Muscle of arm (tissue), 1 donor: ENCODE measurements at regions not wholly inside any gene's neighbourhood (a gene's known extent, or its start where the extent isn't known, plus 50 kb on each side); places are given as distances from the start of the nearest gene placed in this dataset.

Source experiments
- DNase-seq: peaks from one replicate; pipeline ENCODE4 v3.0.0-alpha.2; 2013

GRCh38 chr9:119829748-119830147, 460.5 kb upstream of the BRINP1 start:
- no peak for DNase-seq

- no peak for DNase-seq
Measured at GRCh38 chr9:119829186-119829585, 460.0 kb upstream of the BRINP1 start.

- no peak for DNase-seq
Measured at GRCh38 chr9:119827526-119827925, 458.3 kb upstream of the BRINP1 start.

DNA sequence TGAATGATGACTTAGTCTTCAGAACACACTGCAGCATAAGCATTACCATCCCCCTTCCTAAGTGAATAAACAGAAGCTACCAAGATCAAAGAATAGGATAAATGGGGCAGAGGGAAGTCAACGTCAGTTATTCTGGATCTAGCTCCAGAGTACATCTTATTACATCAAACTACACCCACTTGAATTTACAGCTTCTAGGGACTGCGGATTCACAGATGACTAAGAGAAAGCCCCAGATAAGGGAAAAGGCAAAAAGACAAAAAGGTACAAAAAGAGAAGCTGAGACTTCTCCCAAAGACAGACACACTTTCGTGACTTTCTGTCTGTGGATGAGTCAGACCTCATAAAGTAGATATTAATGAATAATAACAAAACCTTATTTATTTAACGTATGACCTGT, 457.9 kb upstream of the BRINP1 start:
- DNase-seq, result no peak

DNA sequence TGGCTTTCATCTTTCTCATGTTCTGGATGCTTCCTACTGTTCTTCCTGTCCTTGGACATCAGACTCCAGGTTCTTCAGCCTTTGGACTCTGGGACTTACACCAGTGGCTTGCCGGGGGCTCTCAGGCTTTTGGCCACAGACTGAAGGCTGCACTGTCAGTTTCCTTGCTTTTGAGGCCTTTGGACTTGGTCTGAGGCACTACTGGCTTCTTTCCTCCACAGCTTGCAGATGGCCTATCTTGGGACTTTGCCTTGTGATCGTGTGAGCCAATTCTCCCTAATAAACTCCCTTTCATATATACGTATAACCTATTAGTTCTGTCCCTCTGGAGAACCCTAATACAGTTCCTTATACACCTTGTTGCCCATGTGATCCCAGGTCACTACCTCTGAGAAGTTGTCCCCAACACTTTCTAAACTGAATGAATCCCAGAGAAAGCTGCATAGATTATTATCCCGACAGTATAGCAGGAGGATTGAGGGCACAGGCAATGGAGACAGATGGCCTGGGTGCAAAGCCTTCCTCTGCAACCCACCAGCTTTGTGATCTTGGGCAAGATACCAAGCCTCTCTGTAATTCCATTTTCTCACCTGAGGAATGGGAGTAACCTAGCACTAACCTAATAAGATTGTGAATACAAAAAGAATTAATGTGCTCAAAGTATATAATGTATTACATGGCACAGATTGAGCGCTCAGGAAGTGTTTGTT, 449.6 kb upstream of the BRINP1 start:
- no peak for DNase-seq

- DNase-seq, result no peak
Measured at GRCh38 chr9:119810645-119811429, 441.6 kb upstream of the BRINP1 start.

GRCh38 chr9:119803679-119804078, 434.4 kb upstream of the BRINP1 start:
- no peak for DNase-seq

DNA sequence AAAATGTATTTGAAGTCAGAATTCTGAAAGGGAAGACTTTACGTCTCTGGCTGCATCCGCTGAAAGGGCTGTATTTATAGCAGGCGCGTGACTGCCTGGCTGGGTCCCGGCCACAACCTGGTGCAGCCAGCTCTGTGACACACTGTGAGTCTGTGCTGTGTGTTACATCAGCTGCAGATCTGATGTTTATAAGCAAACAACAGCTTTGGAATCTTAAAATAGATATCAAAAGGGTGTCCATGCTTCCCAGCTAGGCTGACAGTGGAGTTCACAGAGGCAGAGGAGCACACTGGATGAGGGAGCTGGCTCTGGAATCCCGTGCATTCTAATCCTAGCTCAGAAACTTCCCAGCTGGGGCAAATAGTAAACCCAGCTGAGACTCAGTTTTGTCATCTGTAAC, 433.4 kb upstream of the BRINP1 start:
- DNase-seq, result no peak

DNA sequence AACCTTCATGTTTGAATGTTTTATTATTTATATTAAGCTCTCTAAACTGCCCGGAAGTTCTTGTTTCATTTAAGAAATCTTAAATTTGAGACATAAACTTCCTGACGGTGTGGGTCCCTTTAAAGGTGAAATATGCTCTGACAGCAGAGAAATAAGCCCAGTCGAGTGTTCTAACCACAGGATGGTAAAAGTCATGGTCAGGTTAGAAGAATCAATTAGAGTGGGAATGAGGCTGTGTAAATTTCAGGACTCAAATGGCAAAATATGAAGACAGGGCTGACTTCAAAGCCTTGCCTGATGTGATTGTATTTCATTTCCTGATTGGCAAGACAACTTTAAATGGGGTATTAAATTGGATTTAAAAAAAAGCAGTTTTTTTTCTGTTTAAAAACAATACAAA, 432.9 kb upstream of the BRINP1 start:
- DNase-seq, result no peak

GRCh38 chr9:119801311-119801710, 432.1 kb upstream of the BRINP1 start:
- DNase-seq, result no peak

DNA sequence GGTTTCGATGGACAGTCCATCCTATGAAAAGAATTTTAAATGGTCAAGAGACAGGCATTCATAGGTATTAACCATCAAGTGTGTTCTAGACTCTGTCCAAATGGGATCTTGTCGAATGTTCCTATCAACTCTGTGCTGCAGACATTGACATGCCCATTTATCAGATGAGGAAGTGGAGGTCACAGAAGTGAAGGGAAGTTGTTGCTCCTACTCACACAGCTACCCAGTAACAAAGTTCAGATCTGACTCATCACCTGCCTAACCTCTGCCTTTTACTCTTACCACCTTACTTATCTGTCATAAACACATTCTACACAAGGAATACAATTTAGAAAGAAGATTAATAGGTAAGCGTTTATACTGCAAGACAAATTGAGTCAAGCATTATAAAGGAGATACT, 426.2 kb upstream of the BRINP1 start:
- no peak for DNase-seq

DNA sequence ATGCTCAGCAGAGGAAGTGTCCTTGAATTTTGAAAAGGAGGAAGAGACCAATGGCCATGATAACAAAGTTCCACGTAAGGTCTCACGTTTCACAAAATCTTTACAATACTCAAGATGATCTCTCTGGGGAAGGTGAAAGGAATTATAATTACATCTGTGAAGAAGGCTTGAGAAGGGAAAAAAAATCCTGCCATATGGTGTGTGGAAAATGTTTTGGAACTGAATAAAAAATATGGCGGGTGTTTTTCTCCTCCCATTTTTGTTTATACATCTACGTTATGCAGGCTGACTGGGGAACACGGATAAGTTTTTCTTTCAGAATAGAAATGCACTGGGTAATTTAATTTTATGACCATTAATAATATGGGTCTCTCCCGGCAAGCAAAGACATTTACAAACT, 425.6 kb upstream of the BRINP1 start:
- DNase-seq, result no peak

DNA sequence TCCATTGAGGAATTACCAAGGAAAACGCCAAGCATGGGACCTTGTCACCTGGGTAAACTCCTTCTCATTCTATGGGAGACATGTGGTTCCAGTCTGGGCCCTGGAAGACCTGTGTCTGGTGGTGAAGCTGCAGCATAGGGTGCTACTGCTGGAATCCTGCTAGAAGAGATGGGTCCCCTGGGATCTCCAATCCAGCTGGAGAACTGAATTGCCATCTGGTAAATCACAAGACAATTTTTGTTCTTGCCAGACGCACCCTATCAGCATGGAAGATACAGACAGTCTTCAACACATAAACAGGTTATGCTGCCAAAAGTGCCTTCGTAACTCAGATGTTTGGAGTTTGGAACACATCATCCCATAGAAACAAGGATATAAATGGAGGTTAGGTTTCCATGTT, 424.0 kb upstream of the BRINP1 start:
- no peak for DNase-seq

DNA sequence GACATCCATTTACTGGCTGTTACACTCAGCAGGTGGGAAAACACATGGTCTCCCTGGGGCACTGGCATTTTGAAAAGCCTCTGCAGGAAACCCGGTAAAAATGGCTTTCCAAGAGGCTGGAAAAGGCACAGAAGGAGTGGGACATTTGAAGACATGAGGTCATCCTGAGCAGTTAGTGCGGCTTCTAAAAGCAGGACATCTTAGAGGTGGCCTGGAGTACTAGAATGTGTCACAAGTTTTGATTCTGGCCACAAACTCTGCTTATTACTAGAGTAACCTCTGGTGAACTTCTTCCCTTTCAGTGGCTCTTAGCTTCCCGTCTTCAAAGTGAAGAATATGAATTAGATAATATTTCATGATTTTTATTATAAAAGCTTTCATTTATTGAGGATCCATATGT, 423.0 kb upstream of the BRINP1 start:
- no peak for DNase-seq

DNA sequence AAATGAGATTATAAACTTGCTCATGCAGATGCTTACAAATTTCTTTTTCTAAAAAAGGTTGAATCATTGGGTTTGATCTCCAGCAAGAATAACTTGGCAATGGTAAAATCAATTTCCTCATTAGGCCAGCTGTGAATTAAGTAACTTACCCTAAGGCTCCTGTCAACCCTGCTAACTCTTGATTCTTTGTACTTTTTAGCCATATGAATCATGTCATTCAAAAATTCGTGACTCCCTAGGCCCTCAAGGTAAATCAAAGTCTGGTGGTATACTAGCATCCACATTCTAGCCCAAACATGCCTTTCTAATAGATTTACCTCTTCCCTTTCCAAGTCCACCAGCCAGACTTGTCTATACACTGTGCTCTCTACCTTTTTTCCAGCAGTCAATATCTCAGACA, 420.8 kb upstream of the BRINP1 start:
- DNase-seq, result no peak

- no peak for DNase-seq
Measured at GRCh38 chr9:119788921-119789320, 419.7 kb upstream of the BRINP1 start.

DNA sequence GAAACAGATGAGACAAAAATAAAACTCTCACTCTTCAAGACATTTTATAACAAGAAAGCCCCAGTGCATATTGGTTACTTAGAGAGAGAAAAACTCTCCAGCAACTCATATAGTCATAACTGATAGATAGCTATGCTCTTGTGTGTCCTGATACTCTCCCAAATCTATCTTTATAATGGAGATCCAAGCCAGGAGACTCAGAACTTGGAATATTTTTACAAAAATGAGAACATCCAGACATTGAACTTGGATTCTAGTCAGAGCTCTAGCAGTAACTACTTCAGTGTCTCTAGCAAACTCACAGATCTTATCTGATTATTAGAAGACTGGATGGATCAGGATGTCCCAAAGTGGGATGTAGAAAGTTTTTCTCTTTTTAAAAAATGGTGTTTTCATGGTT, 412.7 kb upstream of the BRINP1 start:
- no peak for DNase-seq

DNA sequence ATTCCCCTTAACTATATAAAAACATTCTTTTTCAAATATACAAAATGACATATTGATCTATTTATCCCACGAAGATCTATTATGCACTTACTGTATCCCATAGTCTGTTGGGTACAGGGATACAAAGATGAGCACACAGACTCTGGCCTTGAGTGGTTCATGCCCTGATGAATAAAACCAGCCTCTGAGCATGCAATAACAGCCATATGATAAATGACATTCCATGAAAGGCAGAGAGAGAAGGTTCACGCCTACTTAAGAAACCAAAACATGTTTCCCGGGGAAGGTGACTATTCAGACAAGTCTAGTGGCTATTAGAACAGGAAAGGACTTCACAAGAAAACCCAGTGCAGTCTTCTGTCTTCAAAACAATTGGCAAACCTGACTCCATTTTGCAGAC, 406.2 kb upstream of the BRINP1 start:
- DNase-seq, result no peak

GRCh38 chr9:119773823-119774222, 404.6 kb upstream of the BRINP1 start:
- no peak for DNase-seq

- no peak for DNase-seq
Measured at GRCh38 chr9:119771341-119771740, 402.1 kb upstream of the BRINP1 start.

DNA sequence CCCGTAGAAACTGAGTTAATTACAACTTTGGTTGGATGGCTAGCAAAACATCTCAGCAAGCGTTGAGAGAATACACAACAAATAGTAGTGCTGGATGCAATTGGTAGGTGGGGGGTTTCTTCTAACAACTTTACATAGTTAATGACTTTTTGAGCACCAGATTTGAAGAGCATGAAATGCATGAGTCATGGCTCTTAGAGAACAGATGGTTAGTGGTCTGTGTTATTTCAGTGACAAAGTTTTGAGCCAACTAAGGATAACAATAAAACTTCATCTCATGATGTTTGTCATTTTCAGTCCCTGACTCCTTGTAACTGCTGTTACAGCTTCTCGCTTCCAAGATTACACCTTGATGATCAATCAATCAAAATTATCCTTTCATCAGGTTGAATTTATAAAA, 399.0 kb upstream of the BRINP1 start:
- DNase-seq, result no peak

DNA sequence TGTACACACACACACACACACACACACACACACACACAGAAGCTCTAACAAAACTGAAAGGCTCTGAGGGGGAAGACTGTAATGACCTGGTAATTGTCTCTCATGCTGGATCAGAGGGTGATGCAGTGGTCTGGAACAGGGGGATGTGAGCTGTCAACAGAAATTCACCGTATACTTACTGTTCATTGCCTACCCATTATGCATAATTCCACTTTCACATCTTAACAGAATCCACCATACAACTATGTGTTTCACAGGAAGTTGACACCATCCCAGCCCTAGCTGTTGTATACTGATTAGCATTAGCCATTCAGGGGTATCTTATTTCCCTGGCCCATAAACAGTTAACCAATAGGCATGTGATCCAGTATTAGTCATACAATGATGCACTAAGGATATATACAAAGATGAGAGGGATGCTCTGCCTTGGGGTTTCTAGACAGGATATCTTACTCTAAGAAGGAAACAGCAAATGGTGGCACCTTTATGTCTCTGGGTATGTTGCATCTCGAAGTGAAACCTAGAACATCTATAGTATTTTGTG, 396.5 kb upstream of the BRINP1 start:
- no peak for DNase-seq

- no peak for DNase-seq
Measured at GRCh38 chr9:119763260-119763659, 394.0 kb upstream of the BRINP1 start.
